ENCODE measurements at regions not wholly inside any gene's neighbourhood (a gene's known extent, or its start where the extent isn't known, plus 50 kb on each side); places are given as distances from the start of the nearest gene placed in this dataset.

GRCh38 chr14:46582826-46583225 is 68.8 kb downstream of the RPL10L start:
- TF ChIP-seq, protein P1, sequence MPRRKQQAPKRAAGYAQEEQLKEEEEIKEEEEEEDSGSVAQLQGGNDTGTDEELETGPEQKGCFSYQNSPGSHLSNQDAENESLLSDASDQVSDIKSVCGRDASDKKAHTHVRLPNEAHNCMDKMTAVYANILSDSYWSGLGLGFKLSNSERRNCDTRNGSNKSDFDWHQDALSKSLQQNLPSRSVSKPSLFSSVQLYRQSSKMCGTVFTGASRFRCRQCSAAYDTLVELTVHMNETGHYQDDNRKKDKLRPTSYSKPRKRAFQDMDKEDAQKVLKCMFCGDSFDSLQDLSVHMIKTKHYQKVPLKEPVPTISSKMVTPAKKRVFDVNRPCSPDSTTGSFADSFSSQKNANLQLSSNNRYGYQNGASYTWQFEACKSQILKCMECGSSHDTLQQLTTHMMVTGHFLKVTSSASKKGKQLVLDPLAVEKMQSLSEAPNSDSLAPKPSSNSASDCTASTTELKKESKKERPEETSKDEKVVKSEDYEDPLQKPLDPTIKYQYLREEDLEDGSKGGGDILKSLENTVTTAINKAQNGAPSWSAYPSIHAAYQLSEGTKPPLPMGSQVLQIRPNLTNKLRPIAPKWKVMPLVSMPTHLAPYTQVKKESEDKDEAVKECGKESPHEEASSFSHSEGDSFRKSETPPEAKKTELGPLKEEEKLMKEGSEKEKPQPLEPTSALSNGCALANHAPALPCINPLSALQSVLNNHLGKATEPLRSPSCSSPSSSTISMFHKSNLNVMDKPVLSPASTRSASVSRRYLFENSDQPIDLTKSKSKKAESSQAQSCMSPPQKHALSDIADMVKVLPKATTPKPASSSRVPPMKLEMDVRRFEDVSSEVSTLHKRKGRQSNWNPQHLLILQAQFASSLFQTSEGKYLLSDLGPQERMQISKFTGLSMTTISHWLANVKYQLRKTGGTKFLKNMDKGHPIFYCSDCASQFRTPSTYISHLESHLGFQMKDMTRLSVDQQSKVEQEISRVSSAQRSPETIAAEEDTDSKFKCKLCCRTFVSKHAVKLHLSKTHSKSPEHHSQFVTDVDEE (CRISPR knock-in tag; IDR thresholded peaks at IDR 0.05): no peak
- TF ChIP-seq, protein P2, sequence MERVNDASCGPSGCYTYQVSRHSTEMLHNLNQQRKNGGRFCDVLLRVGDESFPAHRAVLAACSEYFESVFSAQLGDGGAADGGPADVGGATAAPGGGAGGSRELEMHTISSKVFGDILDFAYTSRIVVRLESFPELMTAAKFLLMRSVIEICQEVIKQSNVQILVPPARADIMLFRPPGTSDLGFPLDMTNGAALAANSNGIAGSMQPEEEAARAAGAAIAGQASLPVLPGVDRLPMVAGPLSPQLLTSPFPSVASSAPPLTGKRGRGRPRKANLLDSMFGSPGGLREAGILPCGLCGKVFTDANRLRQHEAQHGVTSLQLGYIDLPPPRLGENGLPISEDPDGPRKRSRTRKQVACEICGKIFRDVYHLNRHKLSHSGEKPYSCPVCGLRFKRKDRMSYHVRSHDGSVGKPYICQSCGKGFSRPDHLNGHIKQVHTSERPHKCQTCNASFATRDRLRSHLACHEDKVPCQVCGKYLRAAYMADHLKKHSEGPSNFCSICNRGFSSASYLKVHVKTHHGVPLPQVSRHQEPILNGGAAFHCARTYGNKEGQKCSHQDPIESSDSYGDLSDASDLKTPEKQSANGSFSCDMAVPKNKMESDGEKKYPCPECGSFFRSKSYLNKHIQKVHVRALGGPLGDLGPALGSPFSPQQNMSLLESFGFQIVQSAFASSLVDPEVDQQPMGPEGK (CRISPR knock-in tag; IDR thresholded peaks at IDR 0.05; ENCODE audit: borderline replicate concordance): no peak
- TF ChIP-seq, protein P3, sequence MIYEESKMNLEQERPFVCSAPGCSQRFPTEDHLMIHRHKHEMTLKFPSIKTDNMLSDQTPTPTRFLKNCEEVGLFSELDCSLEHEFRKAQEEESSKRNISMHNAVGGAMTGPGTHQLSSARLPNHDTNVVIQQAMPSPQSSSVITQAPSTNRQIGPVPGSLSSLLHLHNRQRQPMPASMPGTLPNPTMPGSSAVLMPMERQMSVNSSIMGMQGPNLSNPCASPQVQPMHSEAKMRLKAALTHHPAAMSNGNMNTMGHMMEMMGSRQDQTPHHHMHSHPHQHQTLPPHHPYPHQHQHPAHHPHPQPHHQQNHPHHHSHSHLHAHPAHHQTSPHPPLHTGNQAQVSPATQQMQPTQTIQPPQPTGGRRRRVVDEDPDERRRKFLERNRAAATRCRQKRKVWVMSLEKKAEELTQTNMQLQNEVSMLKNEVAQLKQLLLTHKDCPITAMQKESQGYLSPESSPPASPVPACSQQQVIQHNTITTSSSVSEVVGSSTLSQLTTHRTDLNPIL (CRISPR knock-in tag; IDR thresholded peaks at IDR 0.05; ENCODE audit: low read depth): no peak
- TF ChIP-seq CSDC2 (CRISPR knock-in tag; IDR thresholded peaks at IDR 0.05) (no peak), ZFP3 (CRISPR knock-in tag; IDR thresholded peaks at IDR 0.05) (no peak), PPARA (CRISPR knock-in tag; IDR thresholded peaks at IDR 0.05; ENCODE audit: borderline replicate concordance) (no peak), POU6F1 (CRISPR knock-in tag; IDR thresholded peaks at IDR 0.05; ENCODE audit: borderline replicate concordance, low read depth) (no peak), BACH2 (CRISPR knock-in tag; IDR thresholded peaks at IDR 0.05; ENCODE audit: borderline replicate concordance) (no peak)

Measured in SK-N-SH treated with all-trans-retinoic acid at 6 μM for 48 hours (cell line).